ENCODE measurements at regions not wholly inside any gene's neighbourhood (a gene's known extent, or its start where the extent isn't known, plus 50 kb on each side); places are given as distances from the start of the nearest gene placed in this dataset.

DNA sequence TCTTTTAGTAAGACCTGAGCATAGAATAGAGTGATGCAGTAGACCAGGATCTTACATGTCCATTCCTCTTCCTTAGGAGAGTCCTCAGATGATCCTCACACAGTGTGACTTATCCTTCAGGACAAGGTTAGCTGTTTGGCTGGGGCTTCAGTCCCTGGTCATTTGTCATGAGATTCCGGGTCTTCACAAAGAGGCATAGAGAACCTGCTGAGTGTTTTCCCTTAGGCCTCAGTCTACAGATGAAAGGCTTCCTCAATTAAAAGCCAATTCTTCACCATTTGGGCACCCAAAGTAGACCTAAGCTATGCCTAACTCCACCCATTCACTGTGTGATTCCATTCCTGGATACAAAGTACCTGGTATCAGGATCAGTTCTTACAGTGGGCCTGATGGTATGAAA is 329.8 kb upstream of the RUNX1 start:
- intact Hi-C loops (cut with DNase I) = no loop called here
- TF ChIP-seq, protein P1, sequence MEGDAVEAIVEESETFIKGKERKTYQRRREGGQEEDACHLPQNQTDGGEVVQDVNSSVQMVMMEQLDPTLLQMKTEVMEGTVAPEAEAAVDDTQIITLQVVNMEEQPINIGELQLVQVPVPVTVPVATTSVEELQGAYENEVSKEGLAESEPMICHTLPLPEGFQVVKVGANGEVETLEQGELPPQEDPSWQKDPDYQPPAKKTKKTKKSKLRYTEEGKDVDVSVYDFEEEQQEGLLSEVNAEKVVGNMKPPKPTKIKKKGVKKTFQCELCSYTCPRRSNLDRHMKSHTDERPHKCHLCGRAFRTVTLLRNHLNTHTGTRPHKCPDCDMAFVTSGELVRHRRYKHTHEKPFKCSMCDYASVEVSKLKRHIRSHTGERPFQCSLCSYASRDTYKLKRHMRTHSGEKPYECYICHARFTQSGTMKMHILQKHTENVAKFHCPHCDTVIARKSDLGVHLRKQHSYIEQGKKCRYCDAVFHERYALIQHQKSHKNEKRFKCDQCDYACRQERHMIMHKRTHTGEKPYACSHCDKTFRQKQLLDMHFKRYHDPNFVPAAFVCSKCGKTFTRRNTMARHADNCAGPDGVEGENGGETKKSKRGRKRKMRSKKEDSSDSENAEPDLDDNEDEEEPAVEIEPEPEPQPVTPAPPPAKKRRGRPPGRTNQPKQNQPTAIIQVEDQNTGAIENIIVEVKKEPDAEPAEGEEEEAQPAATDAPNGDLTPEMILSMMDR (IDR thresholded peaks at IDR 0.05) = no peak
- Histone ChIP-seq H3K27me3 (peaks cover 0 to 3% (median 0%) of the 10 kb centered on the region in 7 donors), H3K4me3 (no peak overlapping the region), H3K9me3 (no peaks in the 10 kb centered on the region), H3K36me3 (no peaks in the 10 kb centered on the region), H3K27ac (no peak overlapping the region), H3K4me1 (peaks cover 0 to 5% (median 0%) of the 10 kb centered on the region in 9 donors)
- ATAC-seq (no peak), DNase-seq (no peak)
- WGBS, 2 donors = 98 to 100% methylated on average over 1 of the region's 1 CpG

DNA sequence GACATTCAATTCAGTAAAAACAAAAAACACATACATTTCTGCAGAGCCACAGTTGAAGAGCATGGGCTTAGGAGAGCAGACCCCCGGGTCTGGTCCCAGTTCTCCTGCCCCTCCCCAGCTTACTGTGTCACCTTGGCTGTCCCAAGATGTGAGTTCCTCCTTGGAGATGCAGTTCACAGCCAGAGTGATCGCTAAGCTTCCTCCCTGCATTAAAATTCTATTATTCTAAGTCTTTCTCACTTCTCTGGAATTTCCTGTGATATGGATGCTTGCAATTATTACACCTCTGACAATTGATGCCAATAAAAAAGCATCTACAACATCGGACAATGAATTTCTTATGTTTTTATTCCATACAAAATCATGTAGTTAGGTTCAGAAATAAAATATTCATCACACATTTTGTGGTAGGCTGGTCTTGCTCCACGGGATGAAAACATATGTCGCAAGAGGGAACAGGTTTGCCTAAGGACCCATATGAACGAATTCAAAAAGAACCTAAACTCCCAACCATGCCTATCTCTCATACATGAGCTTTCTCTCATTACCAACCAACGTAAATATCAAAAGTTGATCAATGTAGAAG is 328.5 kb upstream of the RUNX1 start:
- 68 to 71% methylated on average over 7 of the region's 7 CpGs for WGBS, 2 donors
- H3K27me3 ChIP-seq = peaks cover 0 to 3% (median 0%) of the 10 kb centered on the region in 7 donors
- TF ChIP-seq, protein P1 (IDR thresholded peaks at IDR 0.05) = no peak
- H3K4me3 ChIP-seq = no peak overlapping the region
- H3K27ac ChIP-seq = no peak overlapping the region
- peaks cover 0 to 5% (median 0%) of the 10 kb centered on the region in 9 donors for H3K4me1 ChIP-seq
- DNase-seq (no peak), ATAC-seq (no peak)
- intact Hi-C loops (cut with DNase I) = no loop called here
- no peaks in the 10 kb centered on the region for H3K9me3 ChIP-seq
- H3K36me3 ChIP-seq = no peaks in the 10 kb centered on the region

DNA sequence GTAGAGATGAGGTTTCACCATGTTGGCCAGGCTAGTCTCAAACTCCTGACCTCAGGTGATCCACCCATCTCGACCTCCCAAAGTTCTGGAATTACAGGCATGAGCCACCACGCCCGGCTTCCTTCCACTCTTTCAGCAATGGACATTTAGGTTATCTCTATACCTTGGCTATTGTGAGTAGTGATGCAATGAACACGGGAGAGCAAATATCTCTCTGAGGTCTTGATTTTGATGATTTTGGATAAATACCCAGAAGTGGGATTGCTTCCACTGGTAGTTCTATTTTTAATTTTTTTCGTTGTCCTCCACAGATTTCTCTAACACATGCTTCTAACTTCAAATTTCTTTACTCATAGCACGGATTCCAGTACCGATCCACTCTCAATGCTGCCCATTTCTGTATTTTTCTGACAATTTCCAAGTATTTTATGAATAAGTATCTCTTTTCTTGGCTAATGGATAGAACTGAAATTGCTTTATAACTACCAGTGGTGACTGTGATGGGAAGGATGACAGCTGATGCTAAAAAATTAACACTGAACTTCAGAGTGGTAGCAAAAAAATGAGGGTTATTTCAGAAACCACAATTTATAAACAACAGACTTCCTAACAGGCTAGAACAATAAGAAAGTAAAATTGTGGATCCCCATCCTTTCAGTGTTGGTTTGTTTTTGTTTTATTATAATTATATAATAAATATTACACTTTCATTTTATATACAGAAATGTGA is 327.5 kb upstream of the RUNX1 start:
- DNase-seq (no peak), ATAC-seq (no peak)
- H3K27me3 ChIP-seq = peaks cover 0 to 3% (median 0%) of the 10 kb centered on the region in 7 donors
- no peaks in the 10 kb centered on the region for H3K9me3 ChIP-seq
- H3K36me3 ChIP-seq = no peaks in the 10 kb centered on the region
- intact Hi-C loops (cut with DNase I) = no loop called here
- 78 to 83% methylated on average over 7 of the region's 7 CpGs for WGBS, 2 donors
- TF ChIP-seq, protein P1 (IDR thresholded peaks at IDR 0.05) = no peak
- peaks cover 0 to 5% (median 0%) of the 10 kb centered on the region in 9 donors for H3K4me1 ChIP-seq
- no peak overlapping the region for H3K4me3 ChIP-seq
- no peak overlapping the region for H3K27ac ChIP-seq

DNA sequence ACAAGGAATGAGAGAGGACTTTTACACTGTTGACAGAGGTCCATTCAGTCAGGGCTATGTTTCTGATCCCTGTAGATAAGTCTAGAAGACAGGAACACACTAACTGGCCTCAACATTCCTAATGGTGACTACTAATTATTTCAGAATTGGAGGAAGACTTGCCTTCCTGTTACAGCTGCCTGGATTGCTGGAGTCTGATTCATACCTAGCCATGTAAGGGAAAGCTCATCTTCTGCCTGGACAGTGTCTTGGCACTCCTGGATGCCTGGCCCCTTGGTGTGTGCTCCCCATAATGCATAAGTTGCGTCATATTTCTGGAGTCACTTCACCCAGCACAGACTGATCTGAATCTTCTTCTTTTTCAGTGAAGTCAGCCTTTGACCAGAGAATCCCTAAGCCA is 326.0 kb upstream of the RUNX1 start:
- no peaks in the 10 kb centered on the region for H3K36me3 ChIP-seq
- ATAC-seq (no peak), DNase-seq (no peak)
- H3K9me3 ChIP-seq = no peaks in the 10 kb centered on the region
- 94 to 100% methylated on average over 1 of the region's 1 CpG for WGBS, 2 donors
- no peak overlapping the region for H3K27ac ChIP-seq
- TF ChIP-seq, protein P1 (IDR thresholded peaks at IDR 0.05) = no peak
- H3K4me3 ChIP-seq = no peak overlapping the region
- H3K4me1 ChIP-seq = peaks cover 0 to 5% (median 0%) of the 10 kb centered on the region in 9 donors
- H3K27me3 ChIP-seq = peaks cover 0 to 3% (median 0%) of the 10 kb centered on the region in 7 donors
- intact Hi-C loops (cut with DNase I) = no loop called here

Measured in heart right ventricle (tissue), 16 donors.